Dendritic cell treated with granulocyte-macrophage colony-stimulating factor and Interleukin-4, amounts not matched to agents 40 ng/mL and 50 ng/mL, for 4 days (primary cell): ENCODE measurements at regions not wholly inside any gene's neighbourhood (a gene's known extent, or its start where the extent isn't known, plus 50 kb on each side); places are given as distances from the start of the nearest gene placed in this dataset.
"Not testable (repeated sequence)": the region's sequence is repeated elsewhere in the genome, so short reads cannot be mapped to it uniquely, and the experiment has no call there.

Source experiments
- H3K27ac Mint-ChIP-seq: one replicate; pipeline ENCODE4 v1.8.0; 2022; ENCODE audit warnings: mild to moderate bottlenecking, mixed read lengths
- H3K27me3 Mint-ChIP-seq: one replicate; pipeline ENCODE4 v1.8.0; 2022; ENCODE audit warnings: mild to moderate bottlenecking, mixed read lengths
- H3K36me3 Mint-ChIP-seq: one replicate; pipeline ENCODE4 v1.8.0; 2022; ENCODE audit warnings: low read depth, mixed read lengths
- H3K4me1 Mint-ChIP-seq: one replicate; pipeline ENCODE4 v1.8.0; 2022; ENCODE audit warnings: low read depth, mixed read lengths
- H3K4me3 Mint-ChIP-seq: one replicate; pipeline ENCODE4 v1.8.0; 2022; ENCODE audit warnings: mild to moderate bottlenecking, moderate library complexity, mixed read lengths
- H3K9me3 Mint-ChIP-seq: one replicate; pipeline ENCODE4 v1.8.0; 2022; ENCODE audit warnings: mixed read lengths
- intact Hi-C: fragments of 100-400 bp; cut with micrococcal nuclease; formaldehyde crosslinking; loops from one replicate; pipeline ENCODE4 v1.15.0; 2022

GRCh38 chr12:64552510-64552909, 57.8 kb upstream of the RASSF3 start:
- intact Hi-C loops, H3K36me3 Mint-ChIP-seq, H3K4me1 Mint-ChIP-seq, H3K4me3 Mint-ChIP-seq, H3K27me3 Mint-ChIP-seq, H3K27ac Mint-ChIP-seq, H3K9me3 Mint-ChIP-seq: not testable (repeated sequence)

GRCh38 chr12:64553689-64554088, 56.6 kb upstream of the RASSF3 start:
- H3K27me3 Mint-ChIP-seq, H3K27ac Mint-ChIP-seq, intact Hi-C loops, H3K4me1 Mint-ChIP-seq, H3K9me3 Mint-ChIP-seq, H3K36me3 Mint-ChIP-seq, H3K4me3 Mint-ChIP-seq: not testable (repeated sequence)

DNA sequence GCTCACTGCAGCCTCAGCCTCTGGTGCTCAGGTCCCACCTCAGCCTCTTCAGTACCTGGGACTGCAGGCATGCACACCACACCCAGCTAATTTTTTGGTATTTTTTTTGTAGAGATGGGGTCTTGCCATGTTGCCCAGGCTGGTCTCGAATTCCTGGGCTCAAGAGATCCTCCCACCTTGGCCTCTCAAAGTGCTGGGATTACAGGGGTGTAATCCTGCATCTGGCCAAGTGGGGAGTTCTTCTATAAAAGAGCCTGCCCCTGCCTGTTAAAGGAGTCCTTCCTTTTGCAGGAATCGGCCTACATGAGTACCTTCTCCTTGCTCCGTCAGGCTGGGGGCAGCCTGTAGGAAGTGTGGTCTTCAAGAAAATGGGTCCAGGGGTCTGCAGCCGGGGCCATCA, 54.1 kb upstream of the RASSF3 start:
- H3K9me3 Mint-ChIP-seq: no peaks in the 10 kb centered on the region
- H3K4me1 Mint-ChIP-seq: peaks cover 11% of the 10 kb centered on the region
- H3K36me3 Mint-ChIP-seq: no peaks in the 10 kb centered on the region
- intact Hi-C loops: loop anchor here (5.0 kb wide), 1 partner anchor 41 kb away; no protein-coding TSS in a partner anchor
- no peak overlapping the region for H3K4me3 Mint-ChIP-seq
- H3K27ac Mint-ChIP-seq: no peak overlapping the region
- H3K27me3 Mint-ChIP-seq: peaks cover 1% of the 10 kb centered on the region

- Mint-ChIP-seq H3K9me3 (no peaks in the 10 kb centered on the region), H3K27me3 (peaks cover 1% of the 10 kb centered on the region), H3K4me3 (no peak overlapping the region), H3K27ac (no peak overlapping the region), H3K4me1 (peaks cover 15% of the 10 kb centered on the region), H3K36me3 (no peaks in the 10 kb centered on the region)
- intact Hi-C loops: loop anchor here (5.0 kb wide), 1 partner anchor 39 kb away; no protein-coding TSS in a partner anchor
Observed at GRCh38 chr12:64558754-64559153, 51.5 kb upstream of the RASSF3 start.

- Mint-ChIP-seq H3K27ac (no peak overlapping the region), H3K27me3 (peaks cover 1% of the 10 kb centered on the region), H3K4me3 (no peak overlapping the region), H3K9me3 (no peaks in the 10 kb centered on the region), H3K4me1 (peaks cover 15% of the 10 kb centered on the region), H3K36me3 (no peaks in the 10 kb centered on the region)
- intact Hi-C loops: no loop called here
Observed at GRCh38 chr12:64560396-64561301, 49.6 kb upstream of the RASSF3 start.
